GM19452 (cell line): ENCODE measurements at regions not wholly inside any gene's neighbourhood (a gene's known extent, or its start where the extent isn't known, plus 50 kb on each side); places are given as distances from the start of the nearest gene placed in this dataset.
"Not testable (repeated sequence)": the region's sequence is repeated elsewhere in the genome, so short reads cannot be mapped to it uniquely, and the experiment has no call there.

Source experiments
- ATAC-seq: cut with Tn5 transposase; IDR thresholded peaks from one replicate; pipeline ENCODE4 v1.9.1; 2021; ENCODE audit not compliant: unreplicated experiment

- no peak for ATAC-seq
Observed at GRCh38 chr2:122009561-122009960, 254.1 kb downstream of the TSN start.

GRCh38 chr2:122011493-122012270 is 256.2 kb downstream of the TSN start:
- ATAC-seq, result no peak

- ATAC-seq, result no peak
Observed at GRCh38 chr2:122018736-122019135, 263.3 kb downstream of the TSN start.

GRCh38 chr2:122019724-122020123 is 264.3 kb downstream of the TSN start:
- ATAC-seq, result no peak

- ATAC-seq, result no peak
Observed at GRCh38 chr2:122020377-122020776, 264.9 kb downstream of the TSN start.

GRCh38 chr2:122021941-122022340 is 266.5 kb downstream of the TSN start:
- no peak for ATAC-seq

GRCh38 chr2:122022531-122022930 is 267.1 kb downstream of the TSN start:
- ATAC-seq, result no peak

- ATAC-seq, result no peak
Observed at GRCh38 chr2:122023059-122023864, 267.8 kb downstream of the TSN start.

GRCh38 chr2:122027510-122028217 is 272.2 kb downstream of the TSN start:
- no peak for ATAC-seq

GRCh38 chr2:122028371-122029100 is 273.1 kb downstream of the TSN start:
- no peak for ATAC-seq

GRCh38 chr2:122029456-122029855 is 274.0 kb downstream of the TSN start:
- ATAC-seq, result no peak

- ATAC-seq, result no peak
Observed at GRCh38 chr2:122029945-122030344, 274.5 kb downstream of the TSN start.

GRCh38 chr2:122031544-122032263 is 276.3 kb downstream of the TSN start:
- ATAC-seq, result no peak

- ATAC-seq, result no peak
Observed at GRCh38 chr2:122032264-122032645, 276.8 kb downstream of the TSN start.

- no peak for ATAC-seq
Observed at GRCh38 chr2:122033778-122034177, 278.3 kb downstream of the TSN start.

- no peak for ATAC-seq
Observed at GRCh38 chr2:122034344-122034743, 278.9 kb downstream of the TSN start.

GRCh38 chr2:122034777-122035176 is 279.3 kb downstream of the TSN start:
- ATAC-seq, result no peak

GRCh38 chr2:122038816-122039215 is 283.4 kb downstream of the TSN start:
- ATAC-seq, result not testable (repeated sequence)

- no peak for ATAC-seq
Observed at GRCh38 chr2:122041455-122041854, 286.0 kb downstream of the TSN start.

GRCh38 chr2:122051659-122052058 is 296.2 kb downstream of the TSN start:
- ATAC-seq, result not testable (repeated sequence)
